Stomach (tissue), 8 donors: ENCODE measurements at regions not wholly inside any gene's neighbourhood (a gene's known extent, or its start where the extent isn't known, plus 50 kb on each side); places are given as distances from the start of the nearest gene placed in this dataset.

Source experiments
- DNase-seq, 2 donors: peaks; one replicate each; pipeline versions ENCODE4 v3.0.0 to v3.0.0-alpha.2; 2013 to 2019
- H3K27ac ChIP-seq, 5 donors: fragments of 200-600 bp in 4 of 5; sonication (generic) in 4 of 5; one replicate each; pipeline ENCODE4 v1.5.1; 2013 to 2019; ENCODE audit warnings: mild to moderate bottlenecking in 1 of 5, moderate library complexity in 1 of 5
- H3K27me3 ChIP-seq, 3 donors: fragments of 200-600 bp; sonication (generic); one replicate each; pipeline ENCODE4 v1.5.1; 2017 to 2019; ENCODE audit warnings: mixed run types in 1 of 3
- H3K36me3 ChIP-seq, 4 donors: fragments of 200-600 bp; sonication (generic); 1 replicate in 3 of 4; 2 replicates in 1 of 4; pipeline ENCODE4 v1.5.1; 2016 to 2019
- H3K4me1 ChIP-seq, 4 donors: fragments of 200-600 bp; sonication (generic); one replicate each; pipeline ENCODE4 v1.5.1; 2016 to 2019
- H3K4me3 ChIP-seq, 4 donors: fragments of 200-600 bp; sonication (generic) in 3 of 4; one replicate each; pipeline ENCODE4 v1.5.1; 2016 to 2019; ENCODE audit warnings: mild to moderate bottlenecking in 1 of 4
- H3K9me3 ChIP-seq, 4 donors: fragments of 200-600 bp; sonication (generic); one replicate each; pipeline ENCODE4 v1.5.1; 2016 to 2019
- EP300 ChIP-seq: sonication (generic); formaldehyde crosslinking; IDR thresholded peaks from one replicate; pipeline ENCODE4 v1.6.1; 2017; ENCODE audit warnings: antibody characterized with exemption
- POLR2A ChIP-seq, 4 donors: fragments of 450-650 bp; IDR thresholded peaks; one replicate each; pipeline ENCODE4 v1.6.1; 2016; ENCODE audit warnings: antibody characterized with exemption in 4 of 4, control low read depth in 2 of 4, mild to moderate bottlenecking in 1 of 4, moderate library complexity in 1 of 4
- POLR2AphosphoS5 ChIP-seq, 3 donors: sonication (generic); formaldehyde crosslinking; IDR thresholded peaks; one replicate each; pipeline ENCODE4 v1.6.1; 2016; ENCODE audit warnings: antibody characterized with exemption in 3 of 3
- WGBS, 5 donors: extraction: QIAGEN DNeasy Blood & Tissue Kit in 3 of 5; methylation state at CpG; one replicate each; pipeline versions ENCODE4 v1.1.5 to v1.1.7; 2013 to 2018; 5-methylcytosine and 5-hydroxymethylcytosine counted together
- intact Hi-C: fragments of 100-400 bp; cut with DNase I; formaldehyde crosslinking; loops from one replicate; pipeline ENCODE4 v1.15.1; 2023; ENCODE audit warnings: low total_unique reads
- TF ChIP-seq, protein P1 (sequence below), 7 experiments: fragments of 450-650 bp in 4 of 7; fragments of 200-600 bp in 3 of 7; sonication (generic) in 3 of 7; IDR thresholded peaks; one replicate each; pipeline ENCODE4 v1.5.1; 2016 to 2019; ENCODE audit warnings: antibody characterized with exemption in 7 of 7, control low read depth in 2 of 7, mild to moderate bottlenecking in 1 of 7
- donor health status: healthy with polysubstance abuse.
- donor health status: Bipolar disorder and iron deficiency.
- donor health status: healthy.

DNA sequence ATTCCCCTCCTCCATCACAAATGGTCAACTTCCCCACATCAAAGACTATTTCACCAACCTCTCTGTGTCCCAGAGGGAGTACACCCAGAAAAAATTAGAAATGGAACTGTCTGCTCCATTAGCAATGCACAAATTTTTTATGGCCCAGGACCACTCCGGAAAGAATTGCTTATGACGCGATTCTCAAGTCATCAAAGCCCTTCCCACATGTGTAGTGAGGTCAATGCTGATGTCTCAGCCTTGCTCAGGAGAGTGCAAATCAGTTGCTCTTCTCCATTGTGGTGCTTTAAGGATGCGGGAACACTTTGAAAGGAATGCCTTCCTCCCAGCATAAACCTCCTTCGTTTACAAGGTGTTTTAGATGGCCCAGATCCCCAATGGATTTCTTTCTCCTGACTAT is 518.3 kb downstream of the PPARGC1A start:
- no peak overlapping the region for H3K27ac ChIP-seq
- 84 to 92% (median 90%) methylated on average over 5 of the region's 5 CpGs for WGBS, 5 donors
- TF ChIP-seq POLR2AphosphoS5 (IDR thresholded peaks at IDR 0.05) = no peak
- H3K9me3 ChIP-seq = no peaks in the 10 kb centered on the region
- intact Hi-C loops = no loop called here
- no peaks in the 10 kb centered on the region for H3K36me3 ChIP-seq
- no peaks in the 10 kb centered on the region for H3K27me3 ChIP-seq
- DNase-seq = no peak
- H3K4me1 ChIP-seq = peaks cover 0 to 19% (median 12%) of the 10 kb centered on the region in 4 donors
- no peak overlapping the region for H3K4me3 ChIP-seq

DNA sequence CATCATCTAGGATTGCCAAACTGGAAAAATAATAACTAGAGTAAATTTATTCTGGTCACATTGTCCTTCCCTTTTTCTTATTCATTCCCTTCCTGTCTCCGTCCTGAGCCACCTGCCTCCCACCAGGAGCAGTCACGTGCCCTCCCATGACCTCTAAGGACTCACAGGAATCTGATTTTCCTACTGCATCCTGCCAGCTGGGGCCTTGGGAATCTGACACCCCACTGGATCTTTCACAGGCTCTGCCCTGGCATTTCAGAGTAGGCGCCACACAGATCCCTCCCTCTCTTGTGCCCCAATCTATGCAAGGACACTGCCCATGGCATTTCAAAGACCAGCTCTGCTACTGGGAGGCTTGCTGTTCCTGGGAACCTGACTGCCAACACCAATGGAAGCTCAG is 520.5 kb downstream of the PPARGC1A start:
- Histone ChIP-seq H3K27me3 (no peaks in the 10 kb centered on the region), H3K4me3 (no peak overlapping the region), H3K36me3 (no peaks in the 10 kb centered on the region), H3K27ac (peak overlapping the region in 2 of 5 donors; percentile 40 to 42), H3K4me1 (peaks cover 0 to 19% (median 12%) of the 10 kb centered on the region in 4 donors), H3K9me3 (no peaks in the 10 kb centered on the region)
- DNase-seq = peak in 1 of 2 donors; percentile 28
- intact Hi-C loops = no loop called here
- no peak for TF ChIP-seq EP300
- no peak for TF ChIP-seq POLR2A (IDR thresholded peaks at IDR 0.05)
- no peak for TF ChIP-seq POLR2AphosphoS5 (IDR thresholded peaks at IDR 0.05)
- TF ChIP-seq, protein P1, sequence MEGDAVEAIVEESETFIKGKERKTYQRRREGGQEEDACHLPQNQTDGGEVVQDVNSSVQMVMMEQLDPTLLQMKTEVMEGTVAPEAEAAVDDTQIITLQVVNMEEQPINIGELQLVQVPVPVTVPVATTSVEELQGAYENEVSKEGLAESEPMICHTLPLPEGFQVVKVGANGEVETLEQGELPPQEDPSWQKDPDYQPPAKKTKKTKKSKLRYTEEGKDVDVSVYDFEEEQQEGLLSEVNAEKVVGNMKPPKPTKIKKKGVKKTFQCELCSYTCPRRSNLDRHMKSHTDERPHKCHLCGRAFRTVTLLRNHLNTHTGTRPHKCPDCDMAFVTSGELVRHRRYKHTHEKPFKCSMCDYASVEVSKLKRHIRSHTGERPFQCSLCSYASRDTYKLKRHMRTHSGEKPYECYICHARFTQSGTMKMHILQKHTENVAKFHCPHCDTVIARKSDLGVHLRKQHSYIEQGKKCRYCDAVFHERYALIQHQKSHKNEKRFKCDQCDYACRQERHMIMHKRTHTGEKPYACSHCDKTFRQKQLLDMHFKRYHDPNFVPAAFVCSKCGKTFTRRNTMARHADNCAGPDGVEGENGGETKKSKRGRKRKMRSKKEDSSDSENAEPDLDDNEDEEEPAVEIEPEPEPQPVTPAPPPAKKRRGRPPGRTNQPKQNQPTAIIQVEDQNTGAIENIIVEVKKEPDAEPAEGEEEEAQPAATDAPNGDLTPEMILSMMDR (IDR thresholded peaks at IDR 0.05) = no peak
- WGBS, 5 donors = 38 to 62% (median 49%) methylated on average over 3 of the region's 3 CpGs

DNA sequence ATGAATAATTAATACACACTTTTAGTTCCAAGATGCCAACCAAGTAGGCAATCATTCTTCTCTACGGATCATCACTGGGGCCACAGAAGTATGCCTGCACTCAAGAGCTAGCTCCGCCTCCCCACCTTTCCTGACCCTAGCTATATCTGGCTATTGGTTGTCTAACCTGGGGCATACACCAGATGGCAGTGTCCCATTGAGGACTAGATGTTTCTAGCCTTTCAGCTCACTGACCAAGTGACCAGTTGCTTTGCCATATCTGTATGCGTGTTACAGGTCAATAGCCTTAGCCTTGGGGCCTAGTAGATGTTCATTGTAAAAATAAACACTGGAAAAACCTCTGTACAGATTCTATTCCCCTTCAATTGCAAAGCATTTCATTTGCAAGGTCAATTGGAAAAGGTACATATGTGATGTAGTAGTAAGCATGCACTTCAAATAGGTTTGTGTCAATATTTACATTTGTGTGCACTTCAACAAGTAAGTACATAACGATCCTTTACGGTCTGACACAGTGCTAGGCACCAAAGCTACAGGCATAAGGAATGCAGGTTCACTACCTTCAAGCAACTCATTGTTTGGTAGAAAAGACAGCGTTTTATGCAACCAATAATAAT is 521.7 kb downstream of the PPARGC1A start:
- peak; percentile 22 to 33 for DNase-seq
- TF ChIP-seq EP300 = no peak
- TF ChIP-seq, protein P1 (IDR thresholded peaks at IDR 0.05) = peak in 1 of 7 experiments; percentile 34

DNA sequence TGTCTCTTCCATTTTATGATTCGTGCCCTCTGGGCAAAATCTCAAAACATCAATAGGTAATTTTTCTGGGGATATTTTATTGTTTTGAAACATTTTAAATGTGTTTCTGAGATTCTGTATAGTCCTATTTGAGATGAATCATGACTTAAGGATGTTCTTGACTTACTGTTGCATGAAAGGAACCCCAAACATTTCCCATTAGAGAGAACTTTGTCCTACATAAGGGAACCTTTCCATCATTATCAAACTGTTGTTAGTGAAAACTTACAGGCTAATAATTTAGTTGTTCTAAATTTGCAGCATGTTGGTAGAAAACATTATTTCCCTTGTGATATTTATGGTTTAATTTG is 523.3 kb downstream of the PPARGC1A start:
- Histone ChIP-seq H3K36me3 (no peaks in the 10 kb centered on the region), H3K4me3 (no peak overlapping the region), H3K9me3 (no peaks in the 10 kb centered on the region), H3K27me3 (no peaks in the 10 kb centered on the region), H3K27ac (no peak overlapping the region), H3K4me1 (peaks cover 0 to 4% (median 0%) of the 10 kb centered on the region in 4 donors)
- TF ChIP-seq, protein P1 (IDR thresholded peaks at IDR 0.05) = no peak
- TF ChIP-seq POLR2AphosphoS5 (IDR thresholded peaks at IDR 0.05) (no peak), POLR2A (IDR thresholded peaks at IDR 0.05) (no peak), EP300 (no peak)
- intact Hi-C loops = no loop called here
- DNase-seq = no peak
- 81 to 98% (median 91%) methylated on average over 1 of the region's 1 CpG for WGBS, 5 donors

More for the DNA sequence above, 521.7 kb downstream of the PPARGC1A start:
- Histone ChIP-seq H3K36me3 (no peaks in the 10 kb centered on the region), H3K27me3 (no peaks in the 10 kb centered on the region), H3K4me1 (peaks cover 0 to 11% (median 3%) of the 10 kb centered on the region in 4 donors), H3K27ac (peak overlapping the region in 2 of 5 donors; percentile 12 to 26), H3K9me3 (no peaks in the 10 kb centered on the region), H3K4me3 (no peak overlapping the region)
- WGBS, 5 donors = 52 to 67% (median 61%) methylated on average over 6 of the region's 6 CpGs
- intact Hi-C loops = no loop called here

DNA sequence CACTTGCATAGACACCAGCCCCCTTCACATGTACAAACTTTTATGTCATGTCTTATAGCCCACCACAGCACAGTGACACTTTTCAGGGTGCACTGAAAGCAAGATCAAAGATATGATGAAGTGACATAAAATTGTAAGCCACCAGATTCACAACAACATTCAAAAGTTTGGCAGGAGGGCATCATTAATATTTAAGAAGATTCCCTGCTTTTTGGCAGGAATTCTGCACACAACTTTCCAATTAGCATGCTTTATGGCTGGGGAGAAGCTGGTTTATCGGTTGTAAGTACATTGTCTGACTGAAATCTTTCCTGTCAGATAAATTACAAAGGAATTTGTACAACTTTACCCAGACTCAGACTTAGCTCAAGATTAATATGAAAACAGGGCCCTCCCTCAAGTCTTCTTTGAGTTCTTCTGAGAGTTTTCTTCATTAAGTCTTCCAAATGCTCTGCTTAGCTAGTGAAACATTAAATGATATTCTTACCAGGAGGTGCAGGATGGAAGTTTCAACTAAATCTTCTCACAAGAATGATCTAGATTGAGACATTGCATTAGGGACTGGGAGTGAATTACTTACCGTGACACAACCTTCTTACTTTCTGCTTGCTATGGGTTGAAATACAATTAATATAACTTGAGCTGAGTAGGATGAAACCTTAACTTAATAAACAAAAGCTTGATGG is 523.8 kb downstream of the PPARGC1A start:
- no peak for DNase-seq
- Histone ChIP-seq H3K36me3 (no peaks in the 10 kb centered on the region), H3K4me1 (peaks cover 0 to 4% (median 0%) of the 10 kb centered on the region in 4 donors), H3K4me3 (no peak overlapping the region), H3K27me3 (no peaks in the 10 kb centered on the region), H3K27ac (no peak overlapping the region), H3K9me3 (no peaks in the 10 kb centered on the region)
- WGBS, 5 donors = 79 to 88% (median 82%) methylated on average over 2 of the region's 2 CpGs
- TF ChIP-seq POLR2A (IDR thresholded peaks at IDR 0.05) = no peak
- TF ChIP-seq, protein P1 (IDR thresholded peaks at IDR 0.05) = no peak
- TF ChIP-seq POLR2AphosphoS5 (IDR thresholded peaks at IDR 0.05) = no peak
- TF ChIP-seq EP300 = no peak
- intact Hi-C loops = no loop called here
